HG03139 (cell line): ENCODE measurements at regions not wholly inside any gene's neighbourhood (a gene's known extent, or its start where the extent isn't known, plus 50 kb on each side); places are given as distances from the start of the nearest gene placed in this dataset.

ENCODE experiments used
- ATAC-seq: cut with Tn5 transposase; IDR thresholded peaks from one replicate; pipeline ENCODE4 v1.9.1; 2021; ENCODE audit not compliant: unreplicated experiment

DNA sequence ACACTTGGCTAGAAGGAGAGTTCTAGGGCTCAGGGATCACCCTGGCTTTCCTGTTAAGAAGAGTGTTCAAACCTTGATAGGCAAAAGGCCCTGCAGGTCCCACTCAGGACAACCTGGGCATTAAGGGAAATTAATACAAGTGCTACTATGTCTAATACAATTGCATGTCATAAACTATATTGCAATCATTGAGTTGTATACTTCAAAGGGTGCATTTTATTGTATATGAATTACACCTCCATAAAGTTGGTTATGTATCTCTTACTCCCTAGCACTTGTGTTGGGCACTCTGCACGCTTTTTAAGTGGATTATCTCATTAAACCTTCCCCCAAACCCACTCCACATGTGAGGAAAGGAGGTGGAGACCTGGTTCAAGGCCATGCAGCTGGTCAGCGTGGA is 172.1 kb upstream of the GLI2 start:
- ATAC-seq = no peak

DNA sequence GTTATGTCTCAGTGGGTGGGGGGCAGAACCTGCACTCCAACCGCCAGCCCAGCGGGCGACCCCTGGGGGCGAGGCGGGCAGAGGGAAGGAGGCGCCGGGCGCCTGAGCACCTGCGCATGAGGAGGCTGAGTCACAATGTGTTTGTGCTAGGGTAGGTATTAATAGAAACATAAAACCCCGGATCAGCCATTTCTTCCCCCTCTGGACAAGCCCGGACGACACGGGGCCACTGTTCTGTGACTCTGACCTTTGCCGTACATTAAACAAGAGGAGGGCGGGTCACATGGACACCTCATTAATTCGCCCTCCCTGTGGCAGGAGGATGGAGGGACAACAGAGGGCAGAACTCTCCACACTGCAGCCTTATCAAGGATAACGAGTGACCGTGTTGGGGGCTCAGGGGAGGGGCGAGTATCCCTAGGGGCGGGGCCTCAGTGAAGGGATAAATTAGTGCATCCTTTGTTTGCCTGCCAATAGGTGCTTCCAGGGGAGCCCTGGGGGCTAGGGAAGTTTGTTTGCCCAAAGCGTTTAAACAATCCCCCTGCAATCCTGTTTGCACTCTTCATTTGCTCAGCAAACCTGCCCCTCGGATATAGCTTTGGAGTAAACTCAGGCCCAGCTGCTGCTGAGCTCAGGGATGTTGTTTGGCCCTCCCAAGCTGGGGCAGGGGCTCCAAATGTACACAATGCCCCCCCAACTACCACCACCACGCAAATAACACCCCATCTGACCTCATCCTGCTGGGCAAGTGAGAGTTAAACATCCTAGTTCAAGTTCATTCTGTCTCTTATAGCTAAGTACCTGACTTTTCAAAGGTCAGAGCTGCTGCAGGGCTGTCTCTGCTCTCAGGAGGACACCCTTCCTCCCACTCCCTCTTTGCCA is 171.2 kb upstream of the GLI2 start:
- ATAC-seq = no peak

DNA sequence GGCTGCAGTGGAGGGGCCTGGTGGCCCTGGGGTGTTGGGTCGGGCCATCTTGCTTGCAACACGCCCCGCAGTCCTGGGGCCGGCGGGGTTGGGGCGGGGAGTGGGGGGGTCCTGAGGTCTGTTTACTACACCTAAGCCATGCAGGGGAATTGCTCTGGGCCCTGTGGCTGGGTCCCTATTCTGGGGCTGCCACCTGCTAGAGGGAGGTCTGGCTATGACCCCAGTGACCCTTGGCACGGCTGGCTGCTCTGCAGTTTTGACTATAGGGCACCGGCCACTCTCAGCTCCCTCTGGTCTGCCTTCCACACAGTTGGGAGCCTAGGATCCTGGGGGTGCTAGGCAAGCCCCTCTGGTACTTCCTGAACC is 170.6 kb upstream of the GLI2 start:
- ATAC-seq = no peak

DNA sequence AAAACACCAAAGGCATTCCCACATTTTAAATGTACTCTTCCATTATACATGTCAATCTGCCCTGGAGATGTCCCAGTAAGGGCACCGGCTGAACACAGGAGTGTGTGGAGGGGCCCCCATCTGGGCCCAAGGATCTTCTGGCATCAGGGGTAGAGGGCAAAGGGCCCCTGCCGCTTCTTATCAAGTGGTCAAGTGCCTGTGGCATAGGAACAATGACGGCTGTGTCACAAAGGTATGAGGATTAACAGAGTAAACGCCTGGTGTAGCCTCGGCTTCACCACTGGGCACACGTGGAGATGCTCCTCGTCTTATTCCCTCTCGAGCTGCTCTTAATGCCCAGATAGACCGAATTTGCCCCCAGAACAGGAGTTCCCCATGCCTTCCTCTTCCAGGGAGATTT is 169.7 kb upstream of the GLI2 start:
- ATAC-seq = no peak

DNA sequence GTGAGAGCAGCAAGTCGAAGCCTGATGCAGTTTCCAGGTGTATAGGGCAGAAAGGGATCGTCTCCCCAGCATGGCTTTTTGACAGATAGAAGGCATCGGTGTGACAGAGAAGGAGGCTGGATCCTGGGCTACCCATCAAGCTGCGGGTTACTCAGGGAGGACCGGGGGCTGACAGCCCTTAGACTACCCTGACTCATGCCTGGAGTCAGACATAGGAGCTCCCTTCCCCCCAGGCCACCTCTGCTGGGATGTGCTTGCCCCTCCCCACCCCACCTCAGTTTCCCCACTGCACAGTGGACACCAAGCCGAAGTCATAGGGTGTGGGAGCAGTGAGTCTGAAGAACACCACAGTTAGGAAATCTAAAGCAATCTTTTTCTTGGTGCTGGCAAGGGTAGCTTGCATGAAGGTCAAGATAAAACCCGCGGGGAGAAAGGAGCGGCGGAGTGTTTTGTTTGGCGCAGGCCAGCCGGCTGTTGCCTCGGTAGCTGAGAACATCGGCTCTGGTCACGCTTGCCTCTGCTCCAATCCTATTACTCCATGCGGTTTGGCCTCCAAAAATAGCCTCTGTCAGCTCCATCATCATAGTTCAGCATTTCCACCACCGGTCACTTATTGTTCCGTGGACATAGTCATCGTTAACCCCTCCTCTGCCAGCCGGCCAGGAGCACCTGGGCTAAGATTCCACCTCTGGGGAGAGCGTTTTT is 169.2 kb upstream of the GLI2 start:
- ATAC-seq = no peak

DNA sequence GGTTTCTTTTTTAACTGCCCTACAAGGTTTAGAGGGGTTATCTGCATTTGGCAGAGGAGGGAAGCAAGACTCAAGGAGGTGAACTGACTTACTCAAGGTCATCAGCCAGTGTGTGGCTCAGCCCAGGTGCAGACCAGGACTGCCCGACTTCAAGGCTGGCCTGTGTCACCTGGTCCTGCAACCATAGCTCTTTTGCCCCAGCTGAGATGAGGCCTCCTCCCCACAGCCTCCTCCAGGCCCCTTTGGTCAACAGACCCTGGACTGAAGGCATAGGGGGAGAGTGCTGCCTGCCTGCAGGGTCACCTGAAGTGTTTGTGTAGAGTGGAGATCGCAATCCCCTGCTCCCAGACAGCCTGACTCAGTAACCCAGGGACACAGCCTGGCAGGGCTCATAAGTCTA is 168.5 kb upstream of the GLI2 start:
- ATAC-seq = no peak

DNA sequence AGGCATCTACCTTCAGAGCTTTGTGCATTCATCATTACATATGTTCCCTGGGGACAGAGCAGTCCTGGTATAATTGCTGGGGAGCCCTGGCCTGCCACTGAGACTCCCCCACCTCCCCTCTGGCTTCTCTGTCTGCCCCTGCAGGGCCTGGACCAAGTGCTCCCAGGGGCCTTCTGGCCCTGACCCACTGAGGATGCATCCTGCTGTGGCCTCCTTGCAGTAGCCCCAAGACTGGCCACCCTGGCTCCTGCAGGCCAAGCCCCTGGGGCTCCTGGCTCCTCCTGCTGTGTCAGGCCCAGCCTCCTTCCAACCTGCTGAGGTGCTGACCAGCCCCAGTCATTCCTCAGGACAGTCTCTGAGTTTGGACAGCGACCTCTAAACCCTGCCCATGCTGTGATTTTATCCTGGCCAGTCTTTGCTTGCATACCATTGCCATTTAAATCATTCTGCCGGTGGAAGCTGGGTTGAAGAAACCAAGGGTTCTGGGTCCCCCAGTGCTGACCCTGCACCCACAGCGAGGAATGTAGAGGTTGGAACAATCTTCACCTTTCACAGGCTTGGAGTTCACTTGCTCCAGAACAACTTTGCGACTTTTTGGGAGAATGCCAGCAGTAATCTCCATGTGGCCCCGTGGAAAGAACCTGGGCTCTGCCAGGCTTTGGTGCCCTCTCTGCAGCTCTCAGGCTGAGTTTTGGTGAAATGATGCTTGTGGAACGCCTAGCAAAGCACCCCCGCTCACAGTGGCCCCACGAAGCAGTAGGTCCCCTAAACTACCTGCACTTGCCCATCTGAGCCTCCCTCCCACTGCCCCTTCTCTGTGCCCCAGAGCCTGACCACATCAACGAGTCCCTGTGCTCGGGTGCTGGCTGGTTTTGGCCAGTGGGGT is 167.3 kb upstream of the GLI2 start:
- no peak for ATAC-seq

DNA sequence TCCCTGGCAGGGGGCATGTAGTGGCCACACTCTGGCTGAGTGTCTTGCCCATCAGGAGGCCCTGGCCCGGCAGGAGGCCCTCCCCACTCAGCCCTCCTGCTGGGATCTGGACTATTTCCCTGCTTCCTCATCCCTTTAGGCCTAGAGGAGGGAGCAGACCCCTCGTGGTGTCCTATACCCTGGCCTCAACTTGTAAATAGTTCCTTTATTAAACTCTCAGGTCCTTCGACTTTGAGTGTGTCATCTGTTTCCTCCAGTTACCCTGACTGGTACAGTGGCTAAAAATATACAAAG is 166.7 kb upstream of the GLI2 start:
- ATAC-seq = no peak

DNA sequence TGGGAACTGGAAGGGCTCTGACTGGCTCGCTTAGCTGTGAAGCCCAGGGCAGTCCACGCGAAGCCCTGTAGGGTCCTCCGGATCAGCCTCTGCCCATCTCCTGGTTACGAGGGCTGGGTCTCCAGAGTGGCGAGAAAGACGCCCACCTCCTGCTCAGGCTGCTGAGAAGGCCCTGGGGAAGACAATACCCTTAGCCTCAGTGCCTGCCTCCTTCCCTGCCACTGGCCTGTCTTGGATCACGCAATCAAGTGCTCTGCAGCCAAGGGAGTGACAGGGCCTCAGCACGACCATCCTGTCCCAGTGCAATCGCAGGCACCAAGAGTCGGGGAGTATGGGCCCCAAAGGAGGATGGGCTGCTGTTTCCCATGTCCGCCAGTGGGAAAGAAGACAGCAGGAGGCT is 165.7 kb upstream of the GLI2 start:
- ATAC-seq = no peak

DNA sequence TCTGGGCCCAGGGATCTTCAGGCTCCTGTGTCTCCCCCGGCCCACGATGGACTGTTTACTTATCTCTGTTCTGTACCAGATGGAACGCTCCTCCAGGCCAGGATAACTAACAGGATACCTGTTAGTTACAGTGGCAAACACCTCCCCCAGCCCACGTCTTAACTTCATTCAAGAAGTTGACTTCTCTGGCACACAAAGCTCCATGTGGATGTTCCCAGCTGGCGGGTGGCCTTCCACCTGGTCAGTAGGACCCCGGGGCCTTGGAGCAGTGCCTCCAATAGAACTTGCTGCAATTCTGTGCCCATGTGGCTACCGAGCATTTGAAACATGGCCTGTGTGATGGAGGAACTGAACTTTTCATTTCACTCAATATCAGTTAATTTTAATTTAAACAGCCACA is 165.1 kb upstream of the GLI2 start:
- no peak for ATAC-seq

DNA sequence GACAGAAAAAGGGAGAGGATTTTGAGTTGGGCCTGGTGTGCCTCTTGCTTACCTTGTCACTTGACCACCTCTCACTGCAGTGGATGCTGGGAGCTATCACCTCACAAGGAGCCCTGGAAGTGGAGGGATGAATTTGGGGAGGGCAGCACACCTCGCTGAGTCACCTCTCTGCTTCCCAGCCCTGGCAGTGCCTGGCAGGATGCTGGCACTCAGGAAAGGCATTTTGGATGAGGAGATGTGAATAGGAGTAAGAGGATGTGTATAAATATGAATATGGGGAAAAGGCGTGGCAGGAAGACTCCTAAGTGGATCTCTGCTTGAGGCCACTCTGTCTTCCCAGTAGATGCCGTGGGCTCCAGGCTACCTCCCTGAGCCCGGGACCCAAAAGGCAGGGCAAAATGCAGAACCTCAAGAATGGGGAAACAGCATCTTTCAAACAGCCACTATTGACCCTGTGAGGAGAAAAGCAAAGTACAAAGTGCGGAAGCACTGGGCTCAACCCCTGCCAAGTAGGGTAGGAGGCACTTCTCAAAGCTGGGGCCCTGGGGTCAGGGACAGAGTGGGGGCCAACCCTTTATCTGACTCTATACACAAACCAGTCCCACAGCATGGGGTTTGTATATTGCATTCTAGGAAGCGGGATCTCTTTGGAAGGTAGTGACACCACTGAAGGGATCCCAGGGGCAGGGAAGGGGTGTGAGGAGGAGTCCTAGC is 164.5 kb upstream of the GLI2 start:
- ATAC-seq = no peak

DNA sequence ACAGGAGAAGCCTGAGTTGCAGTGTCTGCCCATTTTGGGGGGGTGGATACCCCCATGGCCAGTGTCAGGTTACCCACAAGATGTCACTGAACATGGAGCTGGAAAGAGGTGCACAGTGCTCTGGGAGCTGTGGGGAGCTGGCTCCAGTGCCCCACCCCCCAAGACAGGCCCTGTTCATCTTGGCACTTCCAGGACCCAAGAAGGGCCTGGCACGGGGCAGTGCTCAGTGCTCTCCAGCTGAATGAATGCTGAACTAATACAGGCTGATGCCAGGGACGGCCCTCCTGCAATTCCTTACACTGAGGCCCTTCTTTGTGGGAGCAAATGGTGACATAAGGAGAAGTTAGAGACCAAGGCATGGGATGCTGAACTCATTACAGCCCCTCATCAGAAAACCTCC is 163.4 kb upstream of the GLI2 start:
- no peak for ATAC-seq

DNA sequence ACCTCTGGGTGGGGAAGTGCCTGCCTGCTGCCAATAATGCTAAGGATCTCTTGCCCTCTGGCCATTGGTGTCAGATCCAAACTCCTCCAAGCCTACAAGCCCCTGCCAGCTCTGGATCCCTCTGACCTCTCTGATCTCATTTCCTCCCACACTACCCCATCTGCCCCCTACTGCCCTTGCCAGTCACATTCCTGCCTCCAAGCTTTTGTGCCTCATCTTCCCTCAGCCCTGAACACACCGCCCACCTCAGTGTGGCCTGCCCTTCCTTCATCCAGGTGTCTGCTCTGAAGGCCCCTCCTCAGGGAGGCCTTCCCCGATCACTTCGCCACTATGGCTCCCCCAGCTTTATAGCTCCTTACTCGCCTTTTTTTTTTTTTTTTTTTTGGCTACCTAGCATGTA is 161.0 kb upstream of the GLI2 start:
- no peak for ATAC-seq

DNA sequence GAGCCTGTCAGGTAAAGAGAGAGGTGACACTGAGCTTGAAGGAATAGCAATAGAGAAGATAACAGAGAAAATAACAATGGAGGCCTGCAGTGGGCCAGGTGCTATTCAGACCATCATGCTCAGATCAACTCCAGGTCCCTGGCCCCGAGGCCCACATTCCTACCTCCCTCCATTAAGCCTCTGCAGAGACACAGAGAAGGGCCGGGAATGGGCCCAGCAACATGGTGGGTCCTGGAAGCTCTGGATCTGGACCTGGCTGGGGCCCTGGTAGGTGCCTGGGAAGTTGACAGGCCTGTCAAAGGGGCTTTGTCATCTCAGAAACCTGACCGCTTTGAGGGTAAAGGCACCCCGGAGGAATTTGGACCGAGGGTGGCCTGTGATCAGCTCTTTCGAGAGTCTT is 159.7 kb upstream of the GLI2 start:
- ATAC-seq = no peak

DNA sequence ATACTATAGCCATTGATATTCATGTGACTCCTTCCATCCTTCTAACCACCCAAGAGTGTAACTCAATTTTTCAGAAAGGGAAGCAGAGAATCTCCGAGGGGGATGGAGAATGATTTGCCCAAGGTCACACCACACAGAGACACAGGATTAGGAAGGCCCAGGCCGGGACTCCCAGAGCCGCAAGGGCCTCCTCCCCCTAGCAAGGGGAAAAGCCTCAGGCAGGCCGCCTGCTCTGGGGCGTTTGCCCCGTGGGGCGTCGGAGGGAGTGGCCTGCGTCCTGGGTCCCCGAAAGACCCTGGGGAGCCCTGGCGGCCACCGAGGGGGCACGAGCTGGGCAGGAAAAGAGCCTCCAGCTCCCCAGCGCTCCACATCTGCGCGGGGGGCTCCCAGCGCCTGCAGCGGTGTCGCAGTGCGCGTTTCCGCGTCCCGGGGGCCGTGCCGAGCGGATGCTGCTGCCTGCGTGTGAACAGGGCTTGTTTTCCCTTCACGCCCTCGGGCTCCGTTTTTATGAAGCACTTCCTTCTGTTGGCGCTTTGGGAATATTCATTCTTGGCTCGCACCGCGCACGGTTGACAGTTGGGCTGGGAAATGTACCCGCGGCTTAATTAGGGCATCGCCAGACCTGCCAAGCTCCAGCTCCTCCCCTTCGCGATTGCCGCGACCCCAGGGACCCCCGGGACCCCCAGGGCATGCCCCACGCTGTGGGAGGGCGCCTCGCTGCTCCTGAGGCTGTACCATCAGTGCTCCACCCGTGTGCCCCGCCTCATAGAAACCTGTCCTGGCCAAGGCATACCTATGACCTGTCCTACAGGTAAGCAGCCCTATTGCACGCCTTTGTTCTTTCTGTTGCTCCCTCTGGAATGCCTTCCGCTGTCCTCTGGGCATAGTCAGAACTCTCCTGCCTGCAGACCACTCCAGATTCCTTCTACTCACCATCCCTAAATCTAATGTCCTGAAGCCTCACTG is 158.9 kb upstream of the GLI2 start:
- ATAC-seq = no peak

DNA sequence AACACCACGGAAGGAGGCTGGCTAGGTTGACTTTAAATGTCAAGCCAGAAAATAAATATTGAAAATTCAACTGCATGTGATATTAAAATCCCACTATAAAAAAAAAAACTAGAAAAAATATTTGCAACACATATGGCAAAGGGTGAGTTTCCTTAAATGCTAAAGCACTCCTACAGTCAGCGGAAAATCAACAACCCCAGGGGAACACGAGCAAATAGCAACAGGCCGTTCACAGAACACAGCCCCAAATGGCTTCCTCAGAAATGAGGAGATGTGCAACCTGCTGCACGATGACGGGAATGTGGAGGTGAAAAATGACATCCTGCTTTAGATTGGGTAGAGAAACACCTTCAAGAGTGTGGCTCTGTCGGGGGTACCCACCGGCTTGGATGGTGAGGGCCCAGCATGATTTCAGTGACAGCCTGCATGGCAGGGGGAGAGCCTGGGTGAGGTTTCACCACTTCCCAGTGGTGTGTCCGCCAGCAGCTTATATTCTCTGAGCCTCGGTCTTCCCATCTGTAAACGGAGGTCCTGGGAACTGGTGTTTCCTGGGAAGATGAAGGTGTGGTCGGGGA is 157.9 kb upstream of the GLI2 start:
- ATAC-seq = no peak

DNA sequence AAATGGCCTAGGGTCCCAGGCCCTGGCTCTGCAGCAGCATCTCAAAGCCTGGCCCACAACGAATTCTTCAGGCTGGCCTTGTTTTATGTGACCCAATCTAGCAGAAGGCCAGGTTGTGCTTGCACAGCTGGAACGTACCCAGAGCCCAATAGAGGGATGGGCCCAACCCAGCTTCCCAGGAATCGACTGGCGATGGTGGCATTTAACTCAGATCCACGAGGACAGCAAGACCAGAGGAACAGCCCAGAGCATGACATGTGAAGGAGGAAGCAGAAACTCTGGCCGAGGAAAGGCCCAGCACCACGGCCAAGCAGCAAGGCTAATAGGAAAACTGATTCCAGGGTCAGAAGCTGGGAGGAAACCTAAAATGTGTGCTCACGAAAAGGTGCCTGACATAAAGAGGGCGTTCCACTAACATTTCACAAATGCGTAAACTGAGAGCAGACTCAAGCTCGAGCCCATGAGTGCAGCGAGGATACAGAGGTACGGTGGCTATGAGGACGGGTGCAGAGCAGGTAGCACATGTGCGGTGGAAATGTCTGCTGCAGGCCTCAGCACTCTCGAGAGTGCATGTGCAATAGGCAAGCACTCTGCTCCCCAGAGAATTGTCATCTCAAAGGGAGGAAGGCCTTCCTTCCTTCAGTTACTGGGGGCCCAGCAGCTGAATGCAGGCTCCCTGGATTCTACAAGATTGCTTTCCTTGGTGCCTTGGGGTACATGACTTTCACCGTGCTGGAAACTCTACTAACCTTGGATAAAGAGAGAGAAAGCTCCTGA is 156.9 kb upstream of the GLI2 start:
- no peak for ATAC-seq

DNA sequence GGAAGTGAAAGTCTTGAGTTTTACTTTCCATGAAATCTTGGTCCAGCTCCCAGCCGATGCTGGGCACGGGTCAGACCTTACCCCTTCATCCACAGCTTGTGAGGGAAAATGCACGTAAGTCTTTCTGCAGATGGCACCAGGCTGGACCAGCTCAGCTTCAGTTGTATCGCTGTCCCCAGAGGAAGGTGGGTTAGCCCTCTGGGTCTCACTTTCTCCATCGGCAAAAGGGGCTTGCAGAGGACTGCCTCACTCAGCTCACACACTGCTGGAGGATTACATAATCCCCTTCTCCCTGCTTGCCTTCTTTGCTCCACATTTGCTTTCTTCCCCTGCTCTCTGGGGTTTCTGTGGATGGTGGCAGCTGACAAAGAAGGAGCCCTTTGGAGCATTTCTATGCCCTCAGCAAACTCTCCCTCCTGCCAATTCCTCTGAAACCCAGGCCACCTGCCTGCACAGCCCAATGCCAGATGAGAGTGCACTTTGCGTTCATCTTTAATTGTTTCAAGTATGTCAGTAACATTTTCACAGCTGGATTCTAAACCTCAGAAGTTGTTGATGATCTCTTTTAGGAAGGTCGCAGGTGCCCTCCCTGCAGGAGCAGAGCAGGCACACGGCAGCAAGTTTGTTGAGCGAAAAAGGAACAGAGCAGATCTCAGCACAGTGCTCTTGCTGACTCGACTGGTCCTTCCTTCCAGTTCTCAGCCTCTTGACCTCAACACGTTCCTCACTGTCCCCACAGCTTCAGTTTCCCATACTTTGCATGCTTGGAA is 155.6 kb upstream of the GLI2 start:
- ATAC-seq = no peak
